OCI-LY3 (cell line): ENCODE measurements at regions not wholly inside any gene's neighbourhood (a gene's known extent, or its start where the extent isn't known, plus 50 kb on each side); places are given as distances from the start of the nearest gene placed in this dataset.
"Not testable (repeated sequence)": the region's sequence is repeated elsewhere in the genome, so short reads cannot be mapped to it uniquely, and the experiment has no call there.

ENCODE experiments used
- H2AFZ ChIP-seq: fragments of 200-600, 300-600 bp; shearing (Covaris generic); 2 replicates; pipeline ENCODE4 v1.6.0; 2014; ENCODE audit warnings: antibody characterized with exemption, low read depth, low read length
- H3K27ac ChIP-seq: fragments of 200-600, 300-600 bp; sonication (generic); 2 replicates; pipeline ENCODE4 v1.5.1; 2014; ENCODE audit warnings: mild to moderate bottlenecking, low read length, moderate library complexity, mixed read lengths
- H3K27me3 ChIP-seq: fragments of 200-600, 300-600 bp; sonication (generic); 2 replicates; pipeline ENCODE4 v1.6.1; 2014; ENCODE audit warnings: low read depth, low read length, mixed read lengths
- H3K36me3 ChIP-seq: fragments of 200-600, 300-600 bp; sonication (generic); replicated peaks from 2 replicates; pipeline ENCODE3; 2014; ENCODE audit warnings: low read depth, low read length, mixed read lengths
- H3K4me1 ChIP-seq: fragments of 300-600, 200-600 bp; sonication (generic); 2 replicates; pipeline ENCODE4 v1.6.1; 2014; ENCODE audit warnings: low read length, mixed read lengths
- H3K4me2 ChIP-seq: fragments of 200-600, 300-600 bp; sonication (generic); 2 replicates; pipeline ENCODE4 v1.6.1; 2014; ENCODE audit warnings: low read length, mixed read lengths
- H3K4me3 ChIP-seq: fragments of 300-600, 200-600 bp; sonication (generic); 2 replicates; pipeline ENCODE4 v1.5.1; 2014; ENCODE audit warnings: antibody characterized with exemption, mild to moderate bottlenecking, low read length, moderate library complexity
- H3K79me2 ChIP-seq: fragments of 300-600, 200-600 bp; shearing (Covaris generic); 2 replicates; pipeline ENCODE4 v1.6.1; 2014; ENCODE audit warnings: mild to moderate bottlenecking, low read length, mixed read lengths
- H3K9ac ChIP-seq: fragments of 300-600, 200-600 bp; shearing (Covaris generic); 2 replicates; pipeline ENCODE4 v1.6.0; 2014; ENCODE audit warnings: mild to moderate bottlenecking, low read length, moderate library complexity
- H3K9me3 ChIP-seq: fragments of 200-600, 300-600 bp; shearing (Covaris generic); 2 replicates; pipeline ENCODE4 v1.6.1; 2014; ENCODE audit warnings: low read length, mixed read lengths; ENCODE audit not compliant: insufficient read depth
- H4K20me1 ChIP-seq: fragments of 200-600, 300-600 bp; sonication (generic); 2 replicates; pipeline ENCODE4 v1.6.1; 2016; ENCODE audit warnings: low read length, mixed read lengths; ENCODE audit not compliant: insufficient read depth
- EZH2phosphoT487 ChIP-seq: fragments of 200-600 bp; shearing (Covaris generic); IDR thresholded peaks from 2 replicates; pipeline ENCODE4 v1.6.1; 2018; ENCODE audit warnings: antibody characterized with exemption, mixed run types, low read depth
- TF ChIP-seq, protein P1 (sequence below): fragments of 200-600, 300-600 bp; sonication (generic); IDR thresholded peaks from 2 replicates; pipeline ENCODE4 v1.5.1; 2014; ENCODE audit warnings: antibody characterized with exemption, low read length, low read depth

DNA sequence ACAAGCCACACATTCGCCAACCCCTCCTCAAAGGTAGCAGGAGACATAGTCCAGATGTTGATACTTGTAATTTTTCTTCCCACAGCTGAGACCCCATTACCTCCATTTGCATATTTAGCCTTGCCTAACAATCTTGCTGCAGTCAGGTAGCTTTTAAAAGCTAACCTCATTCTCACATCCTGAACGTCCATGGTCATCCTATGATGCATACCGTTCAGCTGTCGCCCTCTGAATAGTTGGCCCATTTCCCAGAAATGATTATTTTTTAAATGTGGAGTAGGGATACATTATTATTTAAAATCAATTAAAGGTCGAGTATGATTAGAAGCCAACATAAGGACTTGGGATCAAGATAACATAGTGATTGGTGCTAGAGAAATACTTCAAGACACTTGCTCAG lies 165.0 kb downstream of the MEX3B start:
- no peaks in the 10 kb centered on the region for H3K36me3 ChIP-seq
- H3K9ac ChIP-seq: no peak overlapping the region
- H2AFZ ChIP-seq: no peak overlapping the region
- no peak overlapping the region for H3K27ac ChIP-seq
- no peaks in the 10 kb centered on the region for H3K79me2 ChIP-seq
- TF ChIP-seq, protein P1, sequence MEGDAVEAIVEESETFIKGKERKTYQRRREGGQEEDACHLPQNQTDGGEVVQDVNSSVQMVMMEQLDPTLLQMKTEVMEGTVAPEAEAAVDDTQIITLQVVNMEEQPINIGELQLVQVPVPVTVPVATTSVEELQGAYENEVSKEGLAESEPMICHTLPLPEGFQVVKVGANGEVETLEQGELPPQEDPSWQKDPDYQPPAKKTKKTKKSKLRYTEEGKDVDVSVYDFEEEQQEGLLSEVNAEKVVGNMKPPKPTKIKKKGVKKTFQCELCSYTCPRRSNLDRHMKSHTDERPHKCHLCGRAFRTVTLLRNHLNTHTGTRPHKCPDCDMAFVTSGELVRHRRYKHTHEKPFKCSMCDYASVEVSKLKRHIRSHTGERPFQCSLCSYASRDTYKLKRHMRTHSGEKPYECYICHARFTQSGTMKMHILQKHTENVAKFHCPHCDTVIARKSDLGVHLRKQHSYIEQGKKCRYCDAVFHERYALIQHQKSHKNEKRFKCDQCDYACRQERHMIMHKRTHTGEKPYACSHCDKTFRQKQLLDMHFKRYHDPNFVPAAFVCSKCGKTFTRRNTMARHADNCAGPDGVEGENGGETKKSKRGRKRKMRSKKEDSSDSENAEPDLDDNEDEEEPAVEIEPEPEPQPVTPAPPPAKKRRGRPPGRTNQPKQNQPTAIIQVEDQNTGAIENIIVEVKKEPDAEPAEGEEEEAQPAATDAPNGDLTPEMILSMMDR: no peak
- no peak for TF ChIP-seq EZH2phosphoT487
- H3K4me1 ChIP-seq: peaks cover 9% of the 10 kb centered on the region; the same call in 1 of the 2 replicates
- peaks cover 5% of the 10 kb centered on the region; the same call in 1 of the 2 replicates for H3K27me3 ChIP-seq
- no peaks in the 10 kb centered on the region for H3K9me3 ChIP-seq
- H4K20me1 ChIP-seq: no peaks in the 10 kb centered on the region
- no peak overlapping the region for H3K4me3 ChIP-seq
- no peak overlapping the region for H3K4me2 ChIP-seq

DNA sequence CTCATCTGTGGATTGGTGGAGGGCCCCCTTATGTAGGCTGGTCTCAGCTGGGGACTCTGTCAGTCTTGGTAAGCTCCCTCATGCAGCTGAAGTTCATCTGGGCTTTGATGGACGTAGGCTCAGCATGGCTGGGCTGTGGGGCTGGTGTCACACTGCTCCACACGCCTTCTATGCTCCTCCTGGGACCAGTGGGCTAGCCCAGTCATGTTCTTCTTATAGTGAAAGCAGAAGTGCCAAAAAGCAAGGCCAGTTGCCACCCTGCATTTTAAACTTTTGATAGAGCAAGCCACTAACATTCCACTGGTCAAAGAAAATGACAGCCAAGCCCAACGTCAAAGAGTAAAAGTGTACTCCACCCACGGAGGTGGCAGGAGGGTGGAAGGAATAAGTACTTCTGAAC lies 165.5 kb downstream of the MEX3B start:
- Histone ChIP-seq H3K9ac (no peak overlapping the region), H3K4me2 (0 out of 2 replicates have a peak overlapping the region, but pooled peaks have one; percentile 2), H3K4me3 (no peak overlapping the region), H3K79me2 (no peaks in the 10 kb centered on the region), H4K20me1 (no peaks in the 10 kb centered on the region), H3K4me1 (peaks cover 9% of the 10 kb centered on the region; the same call in 1 of the 2 replicates), H2AFZ (no peak overlapping the region), H3K9me3 (no peaks in the 10 kb centered on the region), H3K27ac (no peak overlapping the region), H3K27me3 (peaks cover 4% of the 10 kb centered on the region; the same call in 1 of the 2 replicates), H3K36me3 (no peaks in the 10 kb centered on the region)
- no peak for TF ChIP-seq EZH2phosphoT487
- TF ChIP-seq, protein P1: no peak

DNA sequence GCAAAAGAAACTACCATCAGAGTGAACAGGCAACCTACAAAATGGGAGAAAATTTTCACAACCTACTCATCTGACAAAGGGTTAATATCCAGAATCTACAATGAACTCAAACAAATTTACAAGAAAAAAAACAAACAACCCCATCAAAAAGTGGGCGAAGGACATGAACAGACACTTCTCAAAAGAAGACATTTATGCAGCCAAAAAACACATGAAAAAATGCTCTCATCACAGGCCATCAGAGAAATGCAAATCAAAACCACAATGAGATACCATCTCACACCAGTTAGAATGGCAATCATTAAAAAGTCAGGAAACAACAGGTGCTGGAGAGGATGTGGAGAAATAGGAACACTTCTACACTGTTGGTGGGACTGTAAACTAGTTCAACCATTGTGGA lies 170.1 kb downstream of the MEX3B start:
- not testable (repeated sequence) for H3K27ac ChIP-seq, H3K9ac ChIP-seq, H3K4me2 ChIP-seq, H3K9me3 ChIP-seq, H3K27me3 ChIP-seq, H3K79me2 ChIP-seq, H4K20me1 ChIP-seq, H3K4me3 ChIP-seq, H3K36me3 ChIP-seq, H2AFZ ChIP-seq, H3K4me1 ChIP-seq

DNA sequence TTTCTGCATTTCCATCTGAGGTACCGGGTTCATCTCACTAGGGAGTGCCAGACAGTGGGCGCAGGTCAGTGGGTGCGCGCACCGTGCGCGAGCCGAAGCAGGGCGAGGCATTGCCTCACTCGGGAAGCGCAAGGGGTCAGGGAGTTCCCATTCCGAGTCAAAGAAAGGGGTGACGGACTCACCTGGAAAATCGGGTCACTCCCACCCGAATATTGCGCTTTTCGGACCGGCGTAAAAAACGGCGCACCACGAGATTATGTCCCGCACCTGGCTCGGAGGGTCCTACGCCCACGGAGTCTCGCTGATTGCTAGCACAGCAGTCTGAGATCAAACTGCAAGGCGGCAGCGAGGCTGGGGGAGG lies 175.1 kb downstream of the MEX3B start:
- H4K20me1 ChIP-seq, H3K9me3 ChIP-seq, H3K4me3 ChIP-seq, H3K4me2 ChIP-seq, H3K36me3 ChIP-seq, H3K27ac ChIP-seq, H3K9ac ChIP-seq, H2AFZ ChIP-seq, H3K79me2 ChIP-seq: not testable (repeated sequence)
- peaks cover 12% of the 10 kb centered on the region for H3K4me1 ChIP-seq
- peaks cover 26% of the 10 kb centered on the region for H3K27me3 ChIP-seq

DNA sequence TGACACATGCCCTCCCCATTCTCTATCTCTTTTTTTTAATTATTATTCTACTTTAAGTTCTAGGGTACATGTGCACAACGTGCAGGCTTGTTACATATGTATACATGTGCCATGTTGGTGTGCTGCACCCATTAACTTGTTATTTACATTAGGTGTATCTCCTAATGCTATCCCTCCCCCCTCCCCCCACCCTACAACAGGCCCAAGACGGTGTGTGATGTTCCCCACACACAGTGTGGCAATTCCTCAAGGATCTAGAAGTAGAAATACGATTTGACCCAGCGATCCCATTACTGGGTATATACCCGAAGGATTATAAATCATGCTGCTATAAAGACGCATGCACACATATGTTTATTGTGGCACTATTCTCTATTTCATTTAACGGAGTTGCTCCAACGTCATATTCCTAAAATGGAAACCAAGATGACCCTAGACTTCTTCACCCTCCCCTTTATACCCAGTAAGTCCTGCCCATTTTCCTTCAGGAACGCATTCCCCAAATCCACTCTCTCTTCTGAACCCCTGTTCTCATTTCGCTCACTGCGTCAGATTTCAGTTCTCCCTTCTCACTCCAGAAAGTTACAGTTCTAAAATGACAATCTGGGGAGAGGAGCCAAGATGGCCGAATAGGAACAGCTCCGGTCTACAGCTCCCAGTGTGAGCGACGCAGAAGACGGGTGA lies 175.6 kb downstream of the MEX3B start:
- H3K9ac ChIP-seq: not testable (repeated sequence)

More for the DNA sequence above, 175.6 kb downstream of the MEX3B start:
- Histone ChIP-seq H3K4me1 (peaks cover 17% of the 10 kb centered on the region), H3K27me3 (peaks cover 29% of the 10 kb centered on the region)
- H3K4me3 ChIP-seq, H3K79me2 ChIP-seq, H3K4me2 ChIP-seq, H2AFZ ChIP-seq, H4K20me1 ChIP-seq, H3K9me3 ChIP-seq, H3K27ac ChIP-seq, H3K36me3 ChIP-seq: not testable (repeated sequence)
